ENCODE measurements at regions not wholly inside any gene's neighbourhood (a gene's known extent, or its start where the extent isn't known, plus 50 kb on each side); places are given as distances from the start of the nearest gene placed in this dataset.
"Not testable (repeated sequence)": the region's sequence is repeated elsewhere in the genome, so short reads cannot be mapped to it uniquely, and the experiment has no call there.

DNA sequence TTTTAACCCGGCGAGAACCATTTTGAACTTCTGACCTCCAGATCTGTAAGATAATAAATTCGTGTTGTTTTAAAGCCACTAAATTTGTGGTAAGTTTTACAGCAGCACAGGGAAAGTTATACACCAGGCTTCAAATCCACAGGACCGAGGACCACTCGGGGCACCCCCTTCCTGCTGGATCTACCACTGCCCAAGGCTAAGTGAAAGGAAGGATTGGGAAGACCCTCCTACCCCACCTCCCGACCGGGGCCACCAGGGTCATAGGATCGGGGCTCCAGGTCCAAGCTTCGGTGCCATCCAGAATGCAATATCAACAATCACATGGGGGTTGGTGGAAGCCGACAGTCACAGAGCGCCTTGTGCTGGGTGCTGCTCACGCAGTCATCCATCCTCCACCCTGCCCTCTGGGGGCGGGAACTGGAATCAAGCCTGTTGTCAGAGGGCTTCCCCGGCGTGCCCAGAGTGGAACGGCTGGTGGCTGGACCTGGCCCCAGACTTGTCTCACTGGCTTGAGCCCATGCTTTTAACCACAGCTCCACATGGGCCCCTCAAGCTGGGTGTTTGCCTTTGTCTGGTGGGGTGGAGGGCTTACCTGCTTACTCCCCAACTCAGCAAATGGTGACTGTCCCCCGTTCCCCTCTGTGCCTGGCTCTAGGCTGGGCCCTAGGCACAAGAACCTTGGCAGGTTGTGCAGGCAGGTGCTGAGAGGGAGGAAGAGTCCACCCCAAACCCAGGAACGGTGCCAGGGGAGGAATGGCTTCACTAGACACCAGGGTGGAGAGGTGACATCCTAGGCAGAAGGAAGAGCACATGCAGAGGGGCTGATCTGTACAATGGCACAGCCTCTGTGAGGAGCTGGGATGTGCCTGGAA lies 180.3 kb upstream of the RTL1 start:
- DNase-seq, result no peak

DNA sequence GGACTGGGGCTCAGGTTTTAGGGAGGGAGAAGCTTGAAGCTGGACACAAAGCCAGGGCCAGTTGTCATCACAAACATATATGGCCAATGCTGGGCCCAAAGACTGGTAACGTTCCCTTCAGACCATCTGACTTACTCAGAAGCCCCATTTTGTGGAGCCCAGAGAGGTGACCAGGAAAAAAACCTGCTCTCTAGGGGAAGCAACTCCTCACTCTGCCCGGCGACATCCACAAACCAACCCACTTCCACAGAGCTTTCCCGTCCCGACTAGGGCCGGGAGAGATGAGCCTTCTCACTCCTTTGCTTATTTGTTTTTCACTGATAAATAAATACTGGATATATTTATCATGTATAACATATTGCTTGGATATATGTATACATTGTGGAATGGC lies 180.9 kb upstream of the RTL1 start:
- no peak for DNase-seq

DNA sequence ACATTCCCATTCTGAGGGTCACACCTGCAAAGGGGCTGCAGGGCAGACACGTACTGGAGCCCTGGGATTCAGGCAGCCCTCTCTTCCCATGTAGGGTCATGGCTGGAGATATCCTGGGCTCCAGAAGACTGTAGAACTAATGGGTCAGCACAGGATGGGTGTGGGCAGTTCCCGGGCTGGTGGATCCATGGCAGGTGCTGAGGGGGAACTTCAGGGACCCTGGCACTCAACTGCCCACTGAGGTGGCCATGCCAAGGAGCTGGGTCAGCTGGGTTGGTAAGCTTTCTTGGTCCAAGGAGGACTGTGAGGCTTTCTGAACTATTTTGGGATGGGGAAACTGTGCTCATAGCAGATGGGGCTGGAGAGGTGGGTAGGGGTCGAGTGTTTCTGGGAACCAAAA lies 183.4 kb upstream of the RTL1 start:
- DNase-seq, result no peak

DNA sequence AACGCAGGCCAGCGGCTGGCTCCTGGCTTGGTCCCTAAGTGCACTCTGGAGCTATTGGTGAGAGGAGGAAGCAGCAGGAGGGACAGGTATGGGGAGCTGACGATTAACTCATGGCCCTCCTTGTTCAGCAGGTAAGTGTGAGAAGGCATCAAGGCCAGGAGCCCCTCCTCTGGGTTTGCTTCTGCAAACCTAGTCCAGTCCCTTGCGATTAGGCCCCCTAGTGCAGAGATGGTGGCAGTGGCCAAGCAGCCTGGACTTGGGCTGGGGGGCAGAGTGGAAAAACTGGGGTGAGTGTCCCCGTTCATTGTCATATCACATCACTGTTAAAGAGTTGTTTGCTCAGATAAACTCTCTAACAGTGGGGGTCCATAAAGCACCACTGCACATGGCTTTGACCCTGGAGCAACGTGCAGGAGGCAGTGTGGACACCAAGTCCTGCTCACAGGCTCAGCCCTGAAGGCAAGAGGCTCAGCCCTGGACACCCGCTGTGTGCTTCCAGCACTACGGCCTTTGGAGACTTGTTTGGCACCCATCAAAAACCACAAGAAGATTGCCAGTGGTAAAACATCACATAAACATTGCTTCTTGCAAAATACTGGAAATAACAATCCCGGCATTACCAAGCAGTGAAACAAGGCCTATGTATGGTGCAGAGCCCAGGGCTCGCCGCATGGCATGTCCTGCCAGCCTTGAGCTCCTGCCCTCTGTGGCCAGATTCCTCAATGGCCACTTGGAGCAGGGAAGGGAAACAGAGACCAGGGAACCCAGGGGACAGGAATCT lies 184.3 kb upstream of the RTL1 start:
- no peak for DNase-seq

DNA sequence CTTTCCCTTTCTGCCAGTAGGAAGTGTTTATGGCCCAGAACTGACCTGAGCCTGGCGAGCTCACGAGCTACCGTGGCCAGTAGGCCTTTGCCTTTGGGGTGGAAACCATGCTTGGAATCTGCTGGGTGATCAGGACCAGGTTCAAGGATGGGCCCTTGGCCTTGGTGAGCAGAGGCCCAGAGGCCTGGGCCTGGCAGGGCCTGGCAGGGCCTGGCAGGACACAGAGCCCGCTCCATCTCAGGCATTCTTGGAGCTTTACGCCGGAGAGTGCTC lies 184.8 kb upstream of the RTL1 start:
- no peak for DNase-seq

DNA sequence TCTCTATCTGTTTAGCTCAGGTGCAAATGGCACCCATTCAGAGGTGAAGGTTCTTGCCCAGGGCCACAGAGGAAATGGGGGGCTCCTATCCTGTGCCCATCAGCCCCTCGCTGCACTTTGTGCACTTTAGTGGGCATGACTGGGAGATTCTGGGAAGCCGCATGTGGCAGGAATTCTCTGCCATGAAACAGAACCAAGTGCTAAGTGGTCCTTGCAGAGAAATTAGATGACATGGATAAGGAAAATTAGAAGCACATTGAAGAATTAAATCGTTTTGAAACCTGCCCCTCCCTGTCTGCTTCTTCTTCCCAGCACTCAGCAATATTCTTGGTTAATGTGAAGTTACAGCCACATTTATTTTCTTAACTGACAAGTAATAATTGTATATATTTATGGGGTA lies 185.2 kb upstream of the RTL1 start:
- no peak for DNase-seq

DNA sequence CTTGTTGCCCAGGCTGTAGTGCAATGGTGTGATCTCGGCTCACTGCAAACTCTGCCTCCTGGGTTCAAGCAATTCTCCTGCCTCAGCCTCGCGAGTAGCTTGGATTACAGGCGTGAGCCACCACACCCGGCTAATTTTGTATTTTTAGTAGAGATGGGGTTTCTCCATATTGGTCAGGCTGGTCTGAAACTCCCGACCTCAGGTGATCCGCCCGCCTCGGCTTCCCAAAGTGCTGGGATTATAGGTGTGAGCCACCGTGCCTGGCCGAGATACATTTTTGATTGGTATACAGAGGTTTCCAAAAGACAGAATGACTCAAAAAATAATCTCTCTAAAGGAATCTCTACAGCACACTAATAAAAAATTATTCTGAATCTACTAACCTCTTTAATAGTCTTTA lies 187.0 kb upstream of the RTL1 start:
- DNase-seq, result not testable (repeated sequence)

DNA sequence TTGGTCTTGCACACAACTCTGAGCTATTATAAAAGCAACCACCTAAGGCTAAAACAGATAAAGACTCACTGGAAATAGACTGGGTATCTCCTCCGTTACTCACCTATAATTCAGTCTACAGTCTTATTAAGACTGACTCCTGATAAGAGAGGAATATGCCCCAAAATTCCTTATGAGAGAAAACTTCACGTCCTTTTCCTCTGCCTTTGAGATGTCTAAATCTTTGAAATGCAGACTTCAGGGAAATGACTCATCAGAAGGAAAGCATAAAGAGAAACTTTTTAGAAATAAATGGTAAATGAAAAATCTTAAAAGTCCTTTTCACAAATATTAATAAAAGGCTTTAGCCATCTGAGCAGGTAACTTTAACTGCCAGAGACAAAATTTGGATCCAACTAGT lies 187.5 kb upstream of the RTL1 start:
- DNase-seq, result no peak

DNA sequence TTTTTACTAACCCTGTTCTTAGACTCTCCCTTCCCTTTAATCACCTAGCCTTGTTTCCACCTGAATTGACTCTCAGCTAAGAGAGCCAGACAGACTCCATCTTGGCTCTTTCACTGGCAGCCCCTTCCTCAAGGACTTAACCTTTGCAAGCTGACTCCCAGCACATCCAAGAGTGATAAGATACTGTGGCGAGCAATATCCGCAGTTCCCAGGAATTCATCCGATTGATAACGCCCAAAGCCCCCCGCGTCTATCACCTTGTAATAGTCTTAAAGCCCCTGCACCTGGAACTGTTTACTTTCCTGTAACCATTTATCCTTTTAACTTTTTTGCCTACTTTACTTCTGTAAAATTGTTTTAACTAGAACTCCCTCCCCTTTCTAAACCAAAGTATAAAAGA lies 191.4 kb upstream of the RTL1 start:
- not testable (repeated sequence) for DNase-seq

DNA sequence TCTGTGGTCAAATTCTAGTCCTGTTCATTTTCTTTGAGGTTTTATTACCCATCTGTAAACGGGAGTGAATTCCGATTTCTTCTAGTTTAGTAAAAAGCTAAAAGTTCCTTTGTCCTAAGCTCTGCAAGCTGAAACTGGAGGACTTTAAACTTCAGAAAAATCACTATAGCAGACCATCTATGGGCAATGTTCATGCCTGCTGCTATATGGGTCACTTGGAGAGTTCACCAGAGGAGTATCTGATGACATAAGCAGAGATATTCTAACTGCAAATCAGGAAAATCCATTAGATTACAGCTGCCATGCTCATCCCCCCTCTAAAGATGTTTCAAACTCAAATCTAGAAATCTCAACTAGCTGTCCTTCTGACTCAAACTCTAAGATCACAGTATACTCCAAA lies 193.0 kb upstream of the RTL1 start:
- DNase-seq, result no peak

DNA sequence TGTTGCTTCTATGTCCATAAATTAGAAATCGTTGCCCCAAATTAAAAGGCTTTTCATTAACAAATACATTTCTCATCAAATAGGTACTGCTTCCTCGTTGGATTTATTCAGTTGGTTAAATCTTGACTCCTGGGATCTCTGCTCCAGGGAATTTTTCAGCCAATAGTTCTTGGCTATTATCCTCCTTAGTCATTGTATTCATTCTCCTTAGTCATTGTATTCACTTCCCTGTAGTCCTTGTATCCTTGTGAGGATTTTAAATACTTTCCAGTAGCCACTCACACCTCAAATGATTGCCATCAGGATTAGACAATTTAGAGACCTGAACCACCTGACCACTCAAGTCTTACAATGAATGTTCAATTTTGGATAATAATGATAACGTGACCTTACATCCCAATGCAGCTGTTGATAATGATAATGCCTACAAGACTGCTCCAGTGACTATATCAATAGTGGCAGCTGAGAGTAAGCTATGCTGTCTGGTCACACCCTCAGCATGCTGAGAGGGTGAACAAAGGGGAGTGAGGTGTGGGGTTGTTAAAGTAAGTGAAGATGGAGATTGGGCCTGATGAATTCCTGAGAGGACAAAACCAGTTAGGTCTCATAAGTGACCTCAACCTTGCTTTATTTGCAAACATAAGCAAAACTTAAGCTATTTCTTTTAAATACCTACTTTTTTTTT lies 193.7 kb upstream of the RTL1 start:
- no peak for DNase-seq

DNA sequence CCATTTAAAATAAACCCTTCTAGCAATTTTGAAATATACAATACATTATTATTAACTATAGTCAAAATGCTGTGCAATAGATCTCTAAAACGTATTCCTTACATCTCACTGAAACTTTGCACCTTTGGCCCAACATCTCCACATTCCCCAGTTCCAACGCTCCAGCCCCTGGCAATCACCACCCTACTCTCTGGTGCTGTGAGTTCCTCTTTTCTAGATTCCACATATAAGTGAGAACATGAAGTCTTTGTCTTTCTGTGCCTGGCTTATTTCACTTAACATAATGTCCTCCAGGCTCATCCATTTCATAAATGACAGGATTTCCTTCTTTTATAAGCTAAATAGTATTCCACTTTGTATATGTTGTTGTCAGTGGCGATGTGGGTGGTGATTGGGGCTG lies 194.7 kb upstream of the RTL1 start:
- DNase-seq, result no peak

DNA sequence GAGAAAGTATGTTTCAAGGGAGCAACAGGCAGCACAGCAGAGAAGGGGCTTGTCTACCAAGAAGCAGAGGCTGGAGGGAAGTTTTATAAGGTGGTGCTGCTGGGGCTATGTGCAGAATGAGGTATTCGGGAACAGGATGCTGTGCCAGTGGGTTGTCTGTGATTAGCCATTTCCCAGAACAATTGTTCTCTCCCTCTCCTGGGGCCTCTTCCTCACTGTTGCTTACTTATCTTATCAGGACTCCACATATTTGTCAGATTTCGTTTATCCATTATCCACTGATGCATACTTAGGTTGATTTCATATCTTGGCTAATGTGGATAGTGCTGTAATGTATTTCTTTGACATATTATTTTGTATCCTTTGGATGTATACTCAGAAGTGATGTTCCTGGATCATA lies 195.1 kb upstream of the RTL1 start:
- DNase-seq, result no peak

DNA sequence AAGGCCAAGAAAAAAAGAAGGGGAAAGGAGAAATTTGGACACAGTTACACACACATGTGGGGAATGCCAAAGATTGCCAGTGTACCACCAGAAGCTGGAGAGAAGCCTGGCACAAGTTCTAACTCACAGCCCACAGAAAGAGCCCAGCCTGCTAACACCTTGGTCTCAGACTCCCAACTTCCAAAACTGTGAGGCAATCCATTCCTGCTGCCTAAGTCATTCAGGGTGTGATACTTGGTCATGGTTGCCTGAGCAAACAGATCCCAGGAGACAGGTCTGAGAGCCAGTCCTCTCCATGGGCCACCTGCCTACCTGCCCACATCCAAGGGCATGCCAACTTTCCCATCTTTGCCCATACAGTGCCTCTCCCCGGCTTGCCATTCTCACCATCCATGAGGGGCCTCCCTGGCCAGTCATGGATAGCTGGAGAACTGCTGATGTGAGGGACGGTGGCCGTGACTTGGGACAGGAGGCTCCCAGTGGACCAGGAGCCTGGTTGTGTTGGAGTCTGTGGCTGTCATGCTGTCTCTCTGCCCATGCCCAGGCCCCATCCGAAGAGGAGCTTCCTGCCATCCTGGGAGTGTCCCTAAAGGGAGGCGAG lies 198.0 kb upstream of the RTL1 start:
- DNase-seq, result no peak

DNA sequence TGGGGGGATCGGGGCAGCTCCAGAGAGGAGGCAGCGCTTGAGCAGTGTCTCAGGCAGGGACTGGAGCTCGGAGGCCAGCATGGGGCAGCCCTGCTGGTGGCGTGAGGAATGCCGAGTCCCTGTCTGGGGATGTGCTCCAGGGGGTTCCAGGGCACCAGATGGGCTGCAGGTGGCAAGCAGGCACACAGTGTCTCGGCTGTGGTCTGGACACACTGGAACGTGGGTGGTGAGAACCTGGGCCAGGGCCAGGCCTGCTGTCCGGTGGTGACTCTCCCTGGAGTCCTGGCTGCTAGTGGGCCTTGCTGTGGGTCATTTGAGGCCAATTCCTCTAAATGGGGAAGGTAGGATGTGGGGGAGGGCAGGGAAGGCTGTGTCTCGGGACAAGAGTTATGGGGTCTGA lies 199.4 kb upstream of the RTL1 start:
- no peak for DNase-seq

DNA sequence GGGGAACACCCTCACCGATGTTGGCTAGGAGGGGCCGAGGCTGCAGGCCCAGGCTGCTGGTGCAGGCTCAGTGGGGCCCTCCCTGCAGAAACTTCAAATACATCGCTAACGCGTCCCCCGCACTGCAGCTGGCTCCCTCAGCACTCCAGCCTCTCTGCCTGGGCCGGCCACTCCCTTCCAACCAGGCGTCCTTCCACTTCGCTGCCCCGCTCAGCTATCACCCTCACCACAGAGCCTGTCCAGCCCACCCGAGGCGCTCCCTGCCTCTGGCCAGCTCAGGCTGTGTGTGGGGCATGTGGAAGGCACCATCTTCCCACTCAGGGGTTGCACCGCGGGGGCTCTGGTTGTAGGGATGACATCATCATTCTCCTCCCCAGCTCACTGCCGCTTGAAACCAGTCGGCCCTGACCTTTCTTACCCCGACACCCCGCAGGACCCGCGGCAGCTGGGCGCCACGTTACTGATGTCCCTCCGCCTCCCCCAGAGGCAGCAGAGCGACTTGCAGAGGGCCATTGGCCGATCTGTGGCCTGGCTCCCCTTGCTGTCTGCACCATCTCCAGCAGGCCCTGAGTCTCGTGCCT lies 199.9 kb upstream of the RTL1 start:
- no peak for DNase-seq

DNA sequence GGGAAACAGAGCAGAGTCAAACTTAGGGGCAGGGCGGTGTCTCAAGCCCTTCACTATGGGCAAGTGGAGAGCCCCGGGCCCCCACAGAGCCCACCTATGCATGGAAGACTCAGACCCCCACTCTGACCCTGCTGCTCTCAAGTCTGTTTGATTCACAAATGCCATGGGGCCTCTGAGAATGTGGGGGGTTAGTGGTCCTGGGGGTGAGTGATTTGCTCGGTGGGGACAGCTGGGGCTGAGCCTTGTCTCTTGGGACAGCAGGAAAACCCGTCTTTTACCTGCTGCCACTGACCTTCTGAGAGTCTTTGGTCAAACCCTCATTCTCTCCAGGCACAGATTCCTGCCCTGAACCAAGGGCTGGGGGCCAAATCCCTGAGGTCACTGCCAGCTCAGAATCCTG lies 201.0 kb upstream of the RTL1 start:
- no peak for DNase-seq

DNA sequence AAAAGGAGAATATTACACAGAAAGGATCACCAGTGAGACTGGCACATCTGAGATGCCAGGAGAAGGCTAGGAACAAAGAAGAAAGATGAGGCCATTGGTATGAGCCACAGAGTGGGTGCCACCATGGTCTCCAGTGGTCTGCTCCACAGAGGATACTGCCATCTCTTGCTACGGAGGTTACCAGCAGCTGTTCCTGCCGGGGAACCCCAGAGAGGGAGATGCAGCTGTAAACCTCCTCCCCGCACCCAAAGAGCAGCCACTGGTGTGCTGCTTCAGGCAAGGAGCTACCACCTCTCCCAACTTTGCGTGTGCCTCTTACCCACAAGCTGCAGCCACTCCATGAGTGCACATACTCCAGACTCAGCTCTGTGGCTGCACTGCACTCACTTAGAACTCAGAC lies 201.5 kb upstream of the RTL1 start:
- no peak for DNase-seq

DNA sequence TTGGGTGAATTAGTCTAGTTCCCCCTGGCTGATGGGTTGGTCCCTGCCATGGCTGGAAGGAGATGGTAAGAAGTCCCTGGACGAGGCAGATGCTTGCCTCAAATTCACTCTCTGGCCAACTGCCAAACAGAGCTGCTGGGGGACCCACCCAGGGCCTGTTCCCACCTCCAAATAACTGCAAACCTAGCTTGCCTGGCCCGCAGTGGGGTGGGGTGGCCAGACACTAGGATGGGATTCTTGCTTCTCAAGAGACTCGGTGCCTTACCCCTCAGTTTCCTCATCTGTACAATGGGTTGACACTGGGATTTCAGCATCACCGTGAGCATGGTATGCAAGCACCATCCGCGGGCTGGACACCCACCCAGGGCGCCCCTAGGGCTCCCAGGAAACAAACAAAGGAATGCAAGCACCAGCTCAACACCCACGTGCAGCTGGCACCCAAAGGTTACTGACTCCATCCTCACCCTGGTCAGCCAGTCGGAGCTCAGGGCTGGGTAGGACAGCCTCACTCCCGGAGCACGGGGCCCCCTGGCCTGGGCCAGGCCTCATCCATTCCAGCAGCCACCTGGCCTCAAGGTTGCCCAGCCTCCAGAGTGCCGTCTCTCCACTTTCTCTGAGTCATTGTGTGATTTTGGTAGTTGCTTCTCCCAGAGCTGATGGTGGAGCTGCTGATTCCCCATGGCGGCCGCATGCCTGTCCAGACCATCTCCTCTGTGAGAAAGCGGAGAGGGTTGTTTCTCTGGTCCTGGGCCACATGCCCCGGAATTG lies 205.2 kb upstream of the RTL1 start:
- DNase-seq, result no peak

DNA sequence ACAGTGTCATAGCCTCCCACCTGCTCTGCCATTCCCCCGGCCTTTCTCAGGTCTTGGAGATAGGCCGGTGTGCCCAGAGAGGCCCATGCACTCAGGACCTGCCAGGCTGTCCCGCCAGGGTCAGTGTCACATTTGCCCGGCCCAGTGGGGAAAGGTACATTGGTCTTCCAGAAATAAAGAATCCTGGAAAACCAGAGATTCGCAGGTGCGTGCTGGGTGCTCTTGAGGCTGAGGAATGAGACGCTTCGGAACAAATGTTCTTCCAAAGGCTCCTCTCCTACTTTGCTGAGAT lies 205.8 kb upstream of the RTL1 start:
- DNase-seq, result no peak

DNA sequence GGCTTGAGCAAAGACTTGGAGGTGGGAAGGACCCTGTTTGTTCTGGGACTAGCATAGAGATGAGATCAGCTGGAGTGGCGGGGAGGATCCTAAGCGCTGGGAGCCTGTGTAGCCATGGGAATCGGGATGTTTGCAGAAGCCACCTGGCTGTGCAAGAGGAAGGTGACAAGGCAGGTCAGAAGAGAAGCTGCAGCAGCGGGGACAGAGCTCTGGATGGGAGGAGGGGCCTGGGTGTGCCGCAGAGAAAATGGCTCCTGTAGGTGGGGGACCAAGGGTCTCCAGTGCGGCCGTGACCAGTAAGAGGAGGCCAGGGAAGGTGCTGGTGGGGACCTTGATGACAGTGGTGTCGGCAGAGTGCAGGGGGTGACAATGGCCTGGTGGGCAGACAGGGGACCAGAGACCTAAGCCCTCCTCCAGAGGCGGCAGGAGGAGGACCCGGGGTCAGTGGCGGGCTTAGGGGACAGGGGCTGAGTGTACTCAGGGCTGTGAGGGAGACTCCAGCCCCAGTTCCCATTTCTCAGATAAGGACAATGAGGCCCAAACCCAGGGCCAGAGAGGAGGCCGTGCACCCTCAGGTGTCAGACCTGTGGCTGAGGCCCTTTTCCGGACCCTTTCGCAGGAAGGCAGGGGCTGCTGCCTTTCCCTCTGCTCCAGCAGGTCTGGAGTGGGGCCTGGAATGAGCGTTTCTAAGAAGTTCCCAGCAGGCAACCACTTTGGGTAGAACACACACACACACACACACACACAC lies 206.6 kb upstream of the RTL1 start:
- no peak for DNase-seq
